NCI-H2107 treated with DMSO at 0.1 percent for 48 hours (cell line): ENCODE measurements at regions not wholly inside any gene's neighbourhood (a gene's known extent, or its start where the extent isn't known, plus 50 kb on each side); places are given as distances from the start of the nearest gene placed in this dataset.

Experiments
- DNase-seq: peaks from one replicate; lab custom pipeline; 2025; ENCODE audit not compliant: unreplicated experiment; lab: John Stamatoyannopoulos, UW

DNA sequence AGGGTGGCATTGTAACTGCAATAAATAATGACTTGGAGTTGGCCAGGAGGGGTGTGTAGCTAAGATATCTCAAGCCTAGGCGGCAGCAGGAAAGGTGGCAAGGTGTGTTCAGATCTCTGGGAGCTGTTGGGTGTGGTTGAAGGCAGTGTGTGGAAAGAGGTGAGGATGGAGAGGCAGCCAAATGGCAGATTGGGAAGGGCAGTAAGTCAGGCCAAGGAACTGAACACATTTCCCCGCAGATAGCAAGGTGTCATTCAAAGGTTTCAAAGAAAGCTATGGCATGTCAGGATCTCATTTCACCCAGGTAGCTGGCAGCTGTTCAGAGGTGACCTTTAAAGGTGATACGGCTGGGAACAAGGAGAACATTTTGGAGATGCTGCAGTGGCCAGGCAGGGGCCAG is 586.0 kb upstream of the MGMT start:
- no peak for DNase-seq

DNA sequence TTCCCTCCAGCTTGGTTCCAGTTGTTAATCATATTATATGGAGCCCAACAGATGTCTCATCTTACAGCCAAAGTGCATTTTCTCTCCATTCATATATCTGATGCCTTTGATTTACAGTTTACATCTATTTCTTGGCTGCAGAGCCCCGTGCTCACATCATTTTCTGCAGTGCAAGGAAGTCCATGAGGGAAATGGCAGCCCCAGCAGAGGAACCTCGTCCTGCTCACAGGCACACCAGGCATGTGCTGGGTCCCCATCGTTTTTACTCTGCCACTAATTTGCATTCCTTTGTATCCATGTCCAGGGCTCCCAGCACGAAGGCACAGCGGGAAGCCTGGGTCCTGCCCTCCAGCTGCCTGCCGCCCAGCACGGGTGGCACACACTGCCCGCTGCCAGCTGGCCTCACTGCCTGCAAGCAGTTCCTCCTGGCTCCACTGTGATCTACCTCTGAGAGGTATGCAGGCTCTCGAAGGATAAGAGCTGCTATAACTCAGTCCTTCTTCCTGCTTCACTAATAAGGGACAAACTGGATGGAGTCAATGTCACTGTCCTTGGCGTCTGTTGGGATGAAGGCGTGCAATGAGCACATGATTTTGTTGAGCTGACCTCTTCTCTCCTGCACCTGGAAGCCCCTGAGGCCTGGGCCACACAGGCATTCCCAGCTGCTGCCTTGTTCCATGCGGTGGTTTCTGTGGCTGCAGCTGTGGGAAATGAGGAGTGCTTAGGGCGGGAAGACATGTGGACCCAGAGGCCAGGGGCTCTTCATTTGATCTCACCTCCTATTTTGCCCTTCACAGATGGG is 583.6 kb upstream of the MGMT start:
- no peak for DNase-seq

DNA sequence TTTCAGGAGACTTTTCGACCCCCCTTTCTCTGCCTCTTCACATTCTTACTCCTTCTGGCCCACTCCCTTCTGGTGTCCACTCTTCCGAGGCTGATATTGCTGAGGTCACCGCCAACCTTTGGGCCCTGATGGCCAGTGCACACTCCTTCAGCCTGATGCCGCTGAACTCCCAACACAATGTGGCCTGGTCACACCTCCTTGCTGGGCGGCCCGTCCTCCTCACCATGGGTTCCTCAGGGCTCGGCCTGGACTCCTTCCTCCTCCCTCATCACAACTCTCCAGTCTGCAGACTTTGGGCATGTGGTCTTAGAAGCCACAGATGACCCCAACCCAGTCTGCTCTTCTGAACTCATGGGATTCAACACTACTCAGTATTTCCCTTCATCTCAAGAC is 583.0 kb upstream of the MGMT start:
- DNase-seq: no peak

DNA sequence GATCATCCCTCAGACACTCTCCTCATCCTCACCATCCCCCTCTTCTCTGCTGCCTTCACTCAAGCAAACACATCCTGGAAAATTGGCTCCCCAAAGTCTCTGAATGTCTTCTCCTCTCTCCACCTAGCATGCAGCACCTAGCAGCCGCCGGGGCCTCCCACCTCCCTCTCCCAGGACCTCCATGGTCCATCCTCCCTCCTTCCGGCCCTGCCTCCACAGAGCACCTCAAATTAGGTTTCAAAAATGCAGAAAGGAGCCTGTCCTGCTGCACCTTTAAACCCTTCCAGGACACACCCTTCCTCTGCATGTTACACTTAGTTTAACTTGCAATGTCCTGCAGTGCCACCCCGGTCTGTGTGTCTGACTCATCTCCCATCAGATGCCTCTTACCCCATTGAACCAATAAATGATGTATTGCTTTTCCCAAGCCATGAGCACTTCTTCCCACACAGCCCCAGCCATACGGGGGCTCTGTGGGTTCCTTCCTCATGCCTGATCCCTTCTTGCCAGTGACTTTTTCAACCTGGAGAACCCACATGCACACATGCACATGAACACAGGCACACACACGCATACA is 582.5 kb upstream of the MGMT start:
- DNase-seq: no peak

DNA sequence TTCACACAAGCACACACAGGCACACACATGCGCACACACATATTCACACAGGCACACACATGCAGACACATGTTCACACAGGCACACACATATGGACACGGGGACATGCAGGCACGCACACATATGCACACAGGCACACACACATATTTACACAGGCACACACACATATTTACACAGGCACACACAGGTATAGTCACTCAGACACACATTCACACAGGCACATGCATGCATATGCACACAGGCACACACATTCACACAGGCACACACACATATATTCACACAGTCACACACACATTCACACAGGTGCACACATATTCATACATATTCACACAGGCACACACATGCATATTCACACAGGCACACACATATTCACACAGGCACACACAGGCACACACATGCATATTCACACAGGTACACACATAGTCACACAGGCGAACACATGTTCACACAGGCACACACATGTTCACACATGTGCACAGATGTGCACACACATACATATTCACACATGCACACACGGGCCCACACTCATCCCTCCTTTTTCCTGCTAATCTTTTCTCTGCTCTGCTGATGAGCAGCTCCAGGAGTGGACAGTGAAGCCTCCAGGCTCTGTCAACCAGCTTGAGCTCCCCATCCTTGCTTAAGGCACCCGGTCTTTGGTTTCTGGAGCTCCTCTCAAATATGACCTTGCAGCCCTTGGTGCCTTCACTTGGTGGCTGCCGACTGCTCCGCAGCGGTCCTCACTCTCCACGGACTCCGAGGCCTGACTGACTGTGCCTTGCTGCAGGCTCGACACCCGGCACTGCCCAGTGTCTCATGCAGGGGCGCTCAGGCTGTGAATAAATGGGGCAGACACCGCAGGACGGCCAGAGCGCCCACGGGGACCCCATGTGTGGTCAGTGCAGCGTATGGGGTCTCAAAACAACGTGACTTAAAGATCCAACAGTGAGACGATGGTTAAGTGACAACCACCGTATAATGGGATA is 581.2 kb upstream of the MGMT start:
- no peak for DNase-seq

DNA sequence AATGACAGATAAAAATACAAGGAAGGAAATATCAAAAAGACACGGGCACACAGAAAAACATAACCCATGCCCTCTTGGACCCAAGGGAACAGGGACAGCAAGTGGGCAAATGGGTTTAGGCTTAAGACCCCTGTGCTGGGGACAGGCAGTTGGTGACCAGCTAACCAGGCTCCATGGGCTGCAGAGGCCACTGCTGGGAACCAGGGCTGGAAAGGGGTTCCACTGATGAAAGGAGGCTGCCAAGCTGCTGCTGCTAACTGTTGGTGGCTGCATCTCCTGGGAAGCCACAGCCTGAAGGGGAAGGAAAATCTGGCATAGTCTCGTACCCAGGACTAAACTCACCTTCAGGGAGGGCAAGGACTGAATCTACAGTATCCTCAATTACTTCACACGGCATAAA is 579.2 kb upstream of the MGMT start:
- DNase-seq: no peak

DNA sequence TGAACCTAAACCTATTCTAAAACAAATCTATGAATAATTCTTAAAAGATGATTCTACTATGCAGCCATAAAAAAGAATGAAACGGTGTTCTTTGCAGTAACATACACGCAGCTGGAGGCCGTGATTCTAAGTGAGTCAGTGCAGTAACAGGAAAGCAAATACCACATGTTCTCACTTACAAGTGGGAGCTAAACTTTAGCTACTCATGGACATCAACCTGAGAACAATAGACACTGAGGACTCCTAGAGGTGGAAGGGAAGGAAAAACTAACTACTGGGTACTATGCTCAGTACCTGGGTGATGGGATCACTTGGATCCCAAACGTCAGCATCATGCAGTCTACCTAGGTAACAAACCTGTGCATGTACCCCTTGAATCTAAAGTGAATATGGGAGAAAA is 575.0 kb upstream of the MGMT start:
- DNase-seq: no peak

DNA sequence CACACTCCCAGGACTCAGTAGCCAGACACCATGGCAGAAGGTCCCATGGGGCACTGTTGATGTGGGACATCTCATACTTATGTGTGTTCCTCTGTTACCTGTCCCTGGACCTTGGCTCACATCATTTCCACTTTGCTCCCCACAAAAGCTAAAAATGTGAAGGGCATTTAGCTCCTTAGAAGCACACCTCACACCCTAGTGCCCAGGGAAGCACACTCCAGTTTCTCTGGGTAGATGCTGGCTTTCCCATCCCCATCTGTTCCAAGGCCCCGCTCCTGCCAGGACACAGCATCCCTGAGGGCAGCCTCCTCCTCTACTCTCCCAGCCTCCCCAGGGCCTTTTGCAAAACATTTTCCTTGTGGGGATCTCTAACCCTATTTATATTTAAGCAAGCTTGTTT is 572.4 kb upstream of the MGMT start:
- DNase-seq: no peak

DNA sequence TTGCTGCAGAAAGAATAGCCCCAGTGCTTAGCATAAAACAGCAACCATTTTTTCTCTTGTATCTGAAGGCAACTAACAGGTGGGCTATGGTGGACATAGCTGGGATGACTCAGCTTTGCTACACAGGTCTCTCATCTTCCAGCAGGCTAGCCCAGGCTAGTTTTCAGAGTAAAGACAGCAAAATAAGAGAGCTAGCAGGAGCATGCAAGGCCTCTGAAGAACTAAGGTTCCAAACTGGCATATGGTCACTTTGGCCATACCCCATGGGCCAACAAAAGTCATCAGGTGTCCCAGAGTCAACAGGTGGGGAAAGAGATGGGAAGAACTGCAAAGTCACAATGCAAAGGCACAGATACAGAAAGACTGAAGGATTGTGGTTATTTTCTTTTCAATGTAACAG is 571.6 kb upstream of the MGMT start:
- no peak for DNase-seq

DNA sequence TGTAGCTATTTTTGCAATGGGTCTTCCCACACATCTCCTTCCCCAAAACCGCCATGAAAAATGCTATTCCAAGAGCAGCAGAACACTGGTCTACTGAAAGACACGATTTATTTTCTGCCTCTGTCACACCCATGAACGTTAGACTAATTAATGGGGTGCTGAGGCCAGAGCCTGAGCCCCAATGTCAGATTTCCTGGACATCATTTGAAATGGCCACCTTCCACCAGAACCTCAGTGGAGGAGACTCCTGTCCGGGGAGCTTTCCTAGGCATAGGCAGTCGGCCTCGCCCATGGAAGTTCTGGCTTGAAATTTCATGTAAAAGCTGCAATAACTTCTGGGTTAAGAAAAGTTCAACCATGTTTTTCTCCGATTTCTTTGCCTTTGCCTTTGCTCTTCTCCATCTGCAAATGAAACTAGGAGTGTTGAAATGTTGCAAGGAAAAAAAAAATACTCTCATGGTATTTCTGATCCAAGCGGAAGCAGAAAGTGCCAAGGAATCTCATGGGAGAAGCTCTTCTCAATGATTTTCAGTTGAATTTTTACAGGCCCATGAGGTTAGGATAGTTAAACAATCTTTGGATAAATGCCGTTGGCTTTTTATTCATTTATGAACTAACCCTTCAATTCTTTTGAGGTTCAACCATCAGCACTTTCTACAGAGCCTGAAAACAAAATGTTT is 570.8 kb upstream of the MGMT start:
- DNase-seq: no peak

DNA sequence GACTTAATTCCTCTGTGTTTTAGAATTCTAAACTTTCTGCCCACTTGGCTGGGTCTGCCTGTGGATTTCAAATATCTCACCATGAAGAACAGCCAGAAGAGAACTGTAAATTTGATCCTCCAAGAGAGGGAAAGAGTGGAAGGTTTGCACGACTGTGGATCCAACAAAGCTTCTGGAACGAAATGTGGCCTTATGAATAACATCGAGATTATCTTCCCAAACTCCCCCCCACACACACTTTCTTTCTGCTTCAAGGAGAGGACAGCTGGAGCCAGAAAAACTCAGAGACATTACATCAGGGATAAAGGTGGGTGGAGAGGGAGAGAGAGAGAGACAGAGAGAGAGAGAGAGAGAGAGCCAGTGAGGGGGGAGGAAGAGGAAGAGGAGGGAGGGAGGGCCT is 570.1 kb upstream of the MGMT start:
- no peak for DNase-seq

DNA sequence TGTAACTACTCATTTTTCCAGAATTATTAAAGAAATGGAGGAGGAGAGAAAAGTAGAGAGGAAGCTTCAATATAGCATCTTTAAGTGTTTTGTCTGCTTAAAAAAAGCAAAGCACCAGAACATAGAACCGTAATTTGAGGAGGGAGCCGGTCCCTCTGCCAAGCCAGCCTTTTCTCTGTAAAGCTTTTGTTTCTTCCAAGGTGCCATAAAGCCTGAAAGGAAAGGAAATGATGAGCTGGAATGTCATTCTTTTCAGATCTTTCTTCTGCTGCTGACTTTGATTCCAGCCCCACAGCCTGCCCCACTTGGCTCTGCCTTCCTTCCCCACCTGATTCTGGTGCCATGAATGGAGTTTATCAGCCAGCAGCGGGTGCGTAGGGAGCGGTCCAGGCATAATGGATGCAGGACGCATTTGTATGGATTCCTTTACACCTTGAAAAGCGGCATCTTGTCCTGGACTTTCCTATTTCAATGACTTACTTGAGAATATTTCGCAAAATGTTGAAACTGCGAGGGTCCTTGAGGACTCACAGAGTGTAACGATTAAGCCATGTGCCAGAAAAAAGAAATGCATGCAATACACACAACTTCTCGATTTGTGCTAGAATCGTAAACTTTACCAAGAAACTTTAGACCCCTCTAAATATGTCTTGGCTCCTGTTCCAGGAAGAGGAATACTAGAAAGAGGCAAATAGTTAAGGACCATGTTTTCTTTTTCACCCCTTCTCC is 569.5 kb upstream of the MGMT start:
- no peak for DNase-seq

DNA sequence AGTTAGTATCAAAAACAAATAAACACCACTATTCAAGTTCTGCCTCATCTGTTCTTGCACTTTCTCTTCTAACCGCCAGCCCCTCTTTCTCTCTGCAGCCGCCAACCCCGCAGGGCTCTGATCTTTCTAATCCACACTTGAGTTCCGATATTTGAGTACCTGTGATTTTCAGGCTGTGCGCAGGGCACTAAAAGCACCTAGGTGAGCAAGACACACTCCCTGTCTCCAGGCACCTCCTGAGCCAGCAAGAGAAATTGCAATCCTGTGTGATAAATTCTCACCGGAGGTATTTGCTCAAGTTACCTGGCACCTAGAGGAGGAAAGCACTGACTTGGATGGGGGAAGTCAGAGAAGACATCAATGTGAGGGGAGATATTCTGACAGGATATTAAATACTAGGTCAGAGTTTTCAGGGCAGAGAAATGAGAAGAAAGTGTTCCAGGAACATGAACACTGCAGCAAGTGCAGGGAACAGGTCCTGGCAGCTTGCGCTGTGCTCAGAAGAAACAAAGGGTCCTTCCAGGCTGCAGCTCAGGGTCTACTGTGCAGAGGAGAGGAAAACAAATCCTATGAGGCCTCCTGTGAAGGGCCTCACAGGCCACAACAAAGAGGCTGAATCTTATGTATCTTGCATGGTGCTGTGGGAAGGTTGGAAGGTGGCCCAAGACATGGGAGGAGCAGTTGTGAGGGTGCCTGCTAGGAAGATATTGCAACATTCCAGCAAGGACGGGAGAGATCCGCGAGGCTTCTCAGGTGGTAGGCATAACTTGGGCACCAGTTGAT is 568.7 kb upstream of the MGMT start:
- no peak for DNase-seq

DNA sequence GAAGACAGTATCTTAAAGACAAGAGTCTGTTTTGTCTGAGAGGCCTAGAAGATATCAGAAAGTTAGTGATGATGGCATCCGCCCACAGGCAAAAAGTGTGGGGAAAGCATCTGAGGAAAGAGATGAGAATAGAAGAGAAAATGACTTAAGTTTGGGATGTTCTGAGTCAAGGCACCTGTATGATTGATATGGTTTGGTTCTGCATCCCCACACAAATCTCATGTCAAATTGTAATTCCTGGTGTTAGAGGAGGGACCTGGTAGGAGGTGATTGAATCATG is 568.2 kb upstream of the MGMT start:
- no peak for DNase-seq

DNA sequence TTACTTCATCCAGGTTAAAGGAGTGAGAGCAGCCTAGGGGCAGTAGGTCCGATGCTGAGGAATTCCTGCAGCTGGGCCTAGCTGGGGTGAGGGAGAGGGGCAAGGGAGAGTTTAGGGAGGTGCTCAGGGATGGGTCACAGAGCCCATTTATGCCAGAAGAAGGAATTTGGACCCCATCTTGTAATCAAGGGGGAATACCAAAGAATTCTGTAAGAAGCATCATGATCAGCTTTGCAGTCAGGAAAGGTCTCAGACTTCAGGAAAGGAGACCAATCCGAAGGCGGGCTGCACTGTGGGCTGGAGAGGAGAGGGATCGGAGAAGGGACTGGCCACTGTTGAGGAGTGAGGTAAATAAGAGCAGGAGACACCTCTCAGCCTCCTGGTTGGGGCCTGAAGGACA is 566.6 kb upstream of the MGMT start:
- no peak for DNase-seq

DNA sequence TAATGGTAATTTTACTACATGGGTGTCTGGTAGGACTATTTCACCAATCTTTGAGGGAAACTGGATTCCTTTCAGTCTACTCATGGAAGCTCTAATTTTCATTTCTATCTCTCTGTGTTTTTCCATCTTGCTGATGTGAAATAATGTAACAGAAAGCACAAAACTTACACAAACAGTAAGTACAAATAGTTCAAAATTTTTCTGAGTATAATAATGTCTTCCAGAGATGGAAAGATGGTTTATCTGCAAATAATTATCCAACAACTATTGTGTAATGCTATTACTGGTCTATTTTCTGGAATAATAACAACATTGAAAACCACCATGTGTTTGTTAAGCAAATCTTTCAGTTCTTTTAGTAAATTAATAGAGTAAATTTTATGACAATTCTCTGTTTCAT is 565.8 kb upstream of the MGMT start:
- DNase-seq: no peak

DNA sequence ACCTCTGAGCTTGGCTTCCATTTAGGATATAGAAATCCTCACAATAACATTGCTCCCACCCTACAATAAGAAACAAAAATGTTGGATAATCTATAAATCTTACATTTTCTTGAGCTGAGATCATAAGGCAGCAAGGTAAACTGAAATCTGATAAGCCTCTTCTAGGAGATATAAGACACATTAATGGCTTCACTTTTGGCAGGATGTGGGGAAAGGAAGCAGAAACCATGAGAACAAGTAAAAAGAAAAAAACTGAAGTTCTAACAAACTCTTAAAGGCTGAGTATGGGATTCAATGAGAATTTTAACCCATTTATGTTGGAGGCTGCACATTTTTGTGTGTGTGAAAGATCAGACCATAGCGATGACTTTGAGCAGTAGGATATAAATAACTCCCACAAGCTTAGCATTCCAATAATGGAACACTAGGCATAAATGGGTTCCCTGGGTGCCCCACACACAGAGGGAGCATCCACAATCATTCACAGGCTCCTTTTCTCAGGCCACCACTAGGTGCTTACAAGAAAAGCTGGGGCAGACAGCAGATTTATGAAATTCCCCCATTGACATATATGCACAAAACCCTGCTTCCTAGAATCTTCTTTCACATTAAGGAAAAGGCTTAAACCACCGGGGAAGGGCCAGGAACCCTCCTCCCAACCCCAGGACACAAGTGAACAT is 564.9 kb upstream of the MGMT start:
- DNase-seq: no peak

DNA sequence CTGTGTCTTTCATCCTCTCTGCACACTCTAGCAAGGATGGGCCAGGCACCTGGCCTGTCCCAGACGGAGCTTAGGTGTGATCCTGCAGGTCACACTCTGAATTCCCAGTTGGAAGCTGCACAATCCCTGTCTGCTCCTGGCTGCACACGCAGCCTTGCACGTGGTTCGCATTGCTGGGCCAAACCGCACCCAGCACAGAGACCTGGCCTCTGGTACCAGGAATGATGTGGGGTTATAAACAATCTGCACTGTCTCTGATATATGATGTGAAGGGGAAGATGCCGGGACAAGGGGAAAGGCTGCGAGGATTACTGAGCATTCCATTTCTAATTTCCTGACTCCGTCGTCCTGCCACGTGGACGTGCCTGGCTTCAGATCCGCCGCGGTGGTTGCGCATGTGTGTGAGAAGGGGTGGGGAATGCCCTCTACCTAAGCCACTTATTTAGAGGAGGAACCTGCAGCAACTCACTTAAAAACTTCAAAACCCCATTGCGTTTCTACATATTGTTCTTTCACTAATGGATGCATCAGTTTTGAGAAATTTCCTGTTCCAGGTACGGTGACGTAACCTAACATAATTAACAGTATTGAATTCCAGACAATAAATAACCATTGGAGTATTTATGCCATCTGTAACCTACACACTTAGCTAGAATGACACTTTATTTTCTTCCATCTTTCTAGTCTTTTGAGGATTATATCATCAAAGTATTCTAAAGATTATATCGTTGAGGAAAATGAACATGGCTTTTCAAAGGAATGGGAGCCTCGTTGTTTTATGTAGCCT is 559.7 kb upstream of the MGMT start:
- DNase-seq: no peak

DNA sequence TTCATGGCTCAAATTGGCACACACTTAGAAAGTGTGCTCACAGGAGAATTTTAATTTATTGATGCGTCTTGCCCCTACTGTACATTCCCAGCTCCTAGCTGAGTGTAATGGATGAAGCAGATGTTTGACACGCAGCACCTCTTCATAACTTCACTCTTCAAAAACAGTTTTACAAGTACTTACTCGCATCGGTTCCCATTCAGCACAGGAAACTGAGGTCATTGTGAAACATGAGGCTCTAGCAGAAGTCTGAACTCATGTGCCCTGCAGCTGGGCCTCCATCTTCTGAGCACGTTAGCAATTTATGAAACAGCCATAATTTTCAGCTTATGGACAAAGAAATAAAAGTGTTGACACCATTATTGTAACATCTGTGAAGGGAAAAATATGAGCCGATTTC is 558.9 kb upstream of the MGMT start:
- DNase-seq: no peak
